H9 (cell line): ENCODE measurements at regions not wholly inside any gene's neighbourhood (a gene's known extent, or its start where the extent isn't known, plus 50 kb on each side); places are given as distances from the start of the nearest gene placed in this dataset.

ENCODE experiments used
- DNase-seq: peaks from one replicate; pipeline ENCODE4 v3.0.0-alpha.2; 2017
- H2AFZ ChIP-seq: one replicate; pipeline ENCODE4 v1.6.1; 2013; ENCODE audit warnings: mild to moderate bottlenecking, low read length, control low read depth, moderate library complexity
- H2AK5ac ChIP-seq: 2 replicates; pipeline ENCODE4 v1.6.1; 2013; ENCODE audit warnings: low read length, control low read depth, mixed read lengths; ENCODE audit not compliant: insufficient read length
- H2BK120ac ChIP-seq: one replicate; pipeline ENCODE4 v1.6.1; 2013; ENCODE audit warnings: low read depth, mild to moderate bottlenecking, low read length, control low read depth, inconsistent platforms; ENCODE audit not compliant: poor library complexity, severe bottlenecking
- H2BK12ac ChIP-seq: 2 replicates; pipeline ENCODE4 v1.6.1; 2013; ENCODE audit warnings: low read length, control low read depth, mixed read lengths, low read depth; ENCODE audit not compliant: insufficient read length
- H2BK15ac ChIP-seq: 2 replicates; pipeline ENCODE4 v1.6.1; 2013; ENCODE audit warnings: low read depth, low read length, control low read depth
- H2BK20ac ChIP-seq: one replicate; pipeline ENCODE4 v1.6.1; 2013; ENCODE audit warnings: low read depth, mild to moderate bottlenecking, low read length, control low read depth, inconsistent platforms; ENCODE audit not compliant: poor library complexity, severe bottlenecking
- H2BK5ac ChIP-seq: 2 replicates; pipeline ENCODE4 v1.6.1; 2013; ENCODE audit warnings: low read length, control low read depth, mixed read lengths; ENCODE audit not compliant: insufficient read length
- H3K14ac ChIP-seq: 2 replicates; pipeline ENCODE4 v1.6.1; 2013; ENCODE audit warnings: low read length, control low read depth; ENCODE audit not compliant: insufficient read depth
- H3K18ac ChIP-seq: 2 replicates; pipeline ENCODE4 v1.6.1; 2013; ENCODE audit warnings: low read depth, mild to moderate bottlenecking, mixed read lengths, low read length, control low read depth; ENCODE audit not compliant: insufficient read length
- H3K23ac ChIP-seq: 2 replicates; pipeline ENCODE4 v1.6.1; 2013; ENCODE audit warnings: low read length, control low read depth, mixed read lengths, low read depth; ENCODE audit not compliant: insufficient read length
- H3K23me2 ChIP-seq: 2 replicates; pipeline ENCODE4 v1.6.1; 2013; ENCODE audit warnings: low read depth, mild to moderate bottlenecking, mixed read lengths, low read length, control low read depth; ENCODE audit not compliant: insufficient read length, poor library complexity, severe bottlenecking
- H3K27ac ChIP-seq: 2 replicates; pipeline ENCODE4 v1.5.1; 2013; ENCODE audit warnings: low read length, control low read depth, mixed read lengths, low read depth; ENCODE audit not compliant: insufficient read length
- H3K27me3 ChIP-seq: 2 replicates; pipeline ENCODE4 v1.6.1; 2013; ENCODE audit warnings: low read length, control low read depth, inconsistent platforms; ENCODE audit not compliant: insufficient read depth
- H3K4ac ChIP-seq: 2 replicates; pipeline ENCODE4 v1.6.1; 2013; ENCODE audit warnings: low read depth, mild to moderate bottlenecking, control low read depth, inconsistent platforms, low read length, moderate library complexity
- H3K4me1 ChIP-seq: 2 replicates; pipeline ENCODE4 v1.6.1; 2013; ENCODE audit warnings: low read length, control low read depth, inconsistent platforms; ENCODE audit not compliant: insufficient read depth
- H3K4me2 ChIP-seq: 2 replicates; pipeline ENCODE4 v1.6.1; 2013; ENCODE audit warnings: low read length, control low read depth, mixed read lengths; ENCODE audit not compliant: insufficient read length, insufficient read depth
- H3K56ac ChIP-seq: 2 replicates; pipeline ENCODE4 v1.6.1; 2013; ENCODE audit warnings: low read depth, mild to moderate bottlenecking, mixed read lengths, low read length, control low read depth; ENCODE audit not compliant: insufficient read length
- H3K79me1 ChIP-seq: 2 replicates; pipeline ENCODE4 v1.6.1; 2013; ENCODE audit warnings: low read depth, mild to moderate bottlenecking, moderate library complexity, low read length, control low read depth, inconsistent platforms; ENCODE audit not compliant: insufficient read depth, poor library complexity, severe bottlenecking
- H3K79me2 ChIP-seq: 2 replicates; pipeline ENCODE4 v1.6.1; 2013; ENCODE audit warnings: low read length, control low read depth, inconsistent platforms; ENCODE audit not compliant: insufficient read depth
- H3K9ac ChIP-seq: 2 replicates; pipeline ENCODE4 v1.6.1; 2013; ENCODE audit warnings: low read length, control low read depth, mixed read lengths; ENCODE audit not compliant: insufficient read length; ENCODE audit errors: extremely low read depth
- H3K9me3 ChIP-seq: one replicate; pipeline ENCODE4 v1.6.1; 2013; ENCODE audit warnings: low read depth, low read length, inconsistent platforms; ENCODE audit not compliant: control insufficient read depth
- H3T11ph ChIP-seq: one replicate; pipeline ENCODE4 v1.6.1; 2013; ENCODE audit warnings: mild to moderate bottlenecking, low read length, control low read depth, inconsistent platforms
- H4K20me1 ChIP-seq: one replicate; pipeline ENCODE4 v1.6.1; 2013; ENCODE audit not compliant: control insufficient read depth, insufficient read length, insufficient read depth
- H4K5ac ChIP-seq: 2 replicates; pipeline ENCODE4 v1.6.1; 2013; ENCODE audit warnings: low read depth, mild to moderate bottlenecking, mixed read lengths, low read length, control low read depth; ENCODE audit not compliant: insufficient read length
- H4K8ac ChIP-seq: replicated peaks from 2 replicates; pipeline ENCODE4 v1.6.1; 2013; ENCODE audit warnings: low read length, control low read depth, mixed read lengths, low read depth; ENCODE audit not compliant: insufficient read length
- H4K91ac ChIP-seq: 2 replicates; pipeline ENCODE4 v1.6.1; 2013; ENCODE audit warnings: low read depth, mild to moderate bottlenecking, moderate library complexity, mixed read lengths, low read length, control low read depth; ENCODE audit not compliant: insufficient read length
- H3K27ac Mint-ChIP-seq, 3 experiments: 2 replicates in 2 of 3; 3 replicates in 1 of 3; pipeline ENCODE4 v1.8.0; 2020 to 2021; ENCODE audit warnings: mixed read lengths in 3 of 3, mild to moderate bottlenecking in 1 of 3, moderate library complexity in 1 of 3
- H3K27me3 Mint-ChIP-seq: 2 replicates; pipeline ENCODE4 v1.8.0; 2021; ENCODE audit warnings: low read depth, mild to moderate bottlenecking, moderate library complexity, mixed read lengths
- H3K36me3 Mint-ChIP-seq, 3 experiments: 2 replicates in 2 of 3; 3 replicates in 1 of 3; pipeline ENCODE4 v1.8.0; 2020 to 2021; ENCODE audit warnings: low read depth in 3 of 3, mixed read lengths in 3 of 3; ENCODE audit not compliant: insufficient read depth in 1 of 3
- H3K4me1 Mint-ChIP-seq, 2 experiments: 2 replicates each; pipeline ENCODE4 v1.8.0; 2020; ENCODE audit warnings: mixed read lengths in 2 of 2
- H3K4me3 Mint-ChIP-seq, 2 experiments: 2 replicates in 1 of 2; 3 replicates in 1 of 2; pipeline ENCODE4 v1.8.0; 2020 to 2021; ENCODE audit warnings: mild to moderate bottlenecking in 2 of 2, mixed read lengths in 2 of 2, moderate library complexity in 1 of 2
- H3K9me3 Mint-ChIP-seq, 2 experiments: 2 replicates in 1 of 2; 3 replicates in 1 of 2; pipeline ENCODE4 v1.8.0; 2020; ENCODE audit warnings: mild to moderate bottlenecking in 2 of 2, mixed read lengths in 2 of 2, moderate library complexity in 1 of 2
- WGBS: extraction: QIAGEN DNeasy Blood & Tissue Kit; methylation state at CpG from one replicate; pipeline ENCODE4 v1.1.7; 2013; ENCODE audit warnings: missing lambda C conversion rate, low lambda C conversion rate, mixed read lengths; ENCODE audit not compliant: insufficient read length; ENCODE audit errors: extremely low coverage; 5-methylcytosine and 5-hydroxymethylcytosine counted together
- TF ChIP-seq, protein P1 (sequence below): fragments of 200-600 bp; sonication (generic); conservative IDR thresholded peaks from 3 replicates; pipeline ENCODE4 v1.8.0; 2021; ENCODE audit warnings: antibody characterized with exemption, mild to moderate bottlenecking

DNA sequence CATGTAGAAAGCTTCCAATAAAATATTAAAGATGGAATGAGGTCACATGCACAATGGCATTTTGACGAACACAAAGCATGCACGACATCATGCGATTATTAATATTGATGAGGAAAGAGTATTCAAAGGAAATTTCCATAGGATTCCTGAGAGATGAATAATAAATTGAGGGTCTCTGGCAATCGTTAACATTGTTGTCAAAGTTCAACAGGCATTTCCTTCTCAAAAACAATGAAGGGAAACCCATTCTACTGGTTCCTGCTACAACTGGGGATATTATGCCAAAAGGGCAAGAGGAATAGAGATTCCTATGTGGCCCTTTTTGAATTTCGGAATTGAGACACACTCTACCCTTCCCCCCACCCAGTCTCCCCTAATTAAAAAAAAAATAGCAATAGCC, 128.3 kb upstream of the NUDT7 start:
- Mint-ChIP-seq H3K4me3 (no peak overlapping the region), H3K27me3 (no peaks in the 10 kb centered on the region; the same call in 1 of the 2 replicates), H3K27ac (no peak overlapping the region), H3K4me1 (peaks cover 4 to 7% of the 10 kb centered on the region in 2 experiments; a peak in 2 of 4 replicates), H3K9me3 (no peaks in the 10 kb centered on the region), H3K36me3 (no peaks in the 10 kb centered on the region)
- Histone ChIP-seq H2BK15ac (no peak overlapping the region), H3K56ac (no peak overlapping the region), H3K23me2 (no peaks in the 10 kb centered on the region), H4K5ac (no peak overlapping the region), H4K8ac (no peak overlapping the region), H2BK5ac (no peak overlapping the region), H3K9me3 (no peaks in the 10 kb centered on the region), H2AK5ac (no peak overlapping the region), H3K14ac (no peak overlapping the region), H3K79me1 (no peaks in the 10 kb centered on the region), H3K9ac (no peak overlapping the region), H3K4ac (no peak overlapping the region), H3K27ac (no peak overlapping the region), H3K4me2 (no peak overlapping the region), H2BK20ac (no peak overlapping the region), H3K79me2 (no peaks in the 10 kb centered on the region), H2BK12ac (no peak overlapping the region), H4K91ac (no peak overlapping the region), H3K27me3 (no peaks in the 10 kb centered on the region), H3T11ph (no peak overlapping the region), H2AFZ (no peak overlapping the region), H3K23ac (no peak overlapping the region), H4K20me1 (no peaks in the 10 kb centered on the region), H2BK120ac (no peak overlapping the region), H3K18ac (no peak overlapping the region), H3K4me1 (no peaks in the 10 kb centered on the region)
- TF ChIP-seq, protein P1, sequence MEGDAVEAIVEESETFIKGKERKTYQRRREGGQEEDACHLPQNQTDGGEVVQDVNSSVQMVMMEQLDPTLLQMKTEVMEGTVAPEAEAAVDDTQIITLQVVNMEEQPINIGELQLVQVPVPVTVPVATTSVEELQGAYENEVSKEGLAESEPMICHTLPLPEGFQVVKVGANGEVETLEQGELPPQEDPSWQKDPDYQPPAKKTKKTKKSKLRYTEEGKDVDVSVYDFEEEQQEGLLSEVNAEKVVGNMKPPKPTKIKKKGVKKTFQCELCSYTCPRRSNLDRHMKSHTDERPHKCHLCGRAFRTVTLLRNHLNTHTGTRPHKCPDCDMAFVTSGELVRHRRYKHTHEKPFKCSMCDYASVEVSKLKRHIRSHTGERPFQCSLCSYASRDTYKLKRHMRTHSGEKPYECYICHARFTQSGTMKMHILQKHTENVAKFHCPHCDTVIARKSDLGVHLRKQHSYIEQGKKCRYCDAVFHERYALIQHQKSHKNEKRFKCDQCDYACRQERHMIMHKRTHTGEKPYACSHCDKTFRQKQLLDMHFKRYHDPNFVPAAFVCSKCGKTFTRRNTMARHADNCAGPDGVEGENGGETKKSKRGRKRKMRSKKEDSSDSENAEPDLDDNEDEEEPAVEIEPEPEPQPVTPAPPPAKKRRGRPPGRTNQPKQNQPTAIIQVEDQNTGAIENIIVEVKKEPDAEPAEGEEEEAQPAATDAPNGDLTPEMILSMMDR: no peak
- no CpG with 5 or more reads among the region's 5 CpGs for WGBS
- DNase-seq: no peak
